ENCODE measurements at regions not wholly inside any gene's neighbourhood (a gene's known extent, or its start where the extent isn't known, plus 50 kb on each side); places are given as distances from the start of the nearest gene placed in this dataset.

DNA sequence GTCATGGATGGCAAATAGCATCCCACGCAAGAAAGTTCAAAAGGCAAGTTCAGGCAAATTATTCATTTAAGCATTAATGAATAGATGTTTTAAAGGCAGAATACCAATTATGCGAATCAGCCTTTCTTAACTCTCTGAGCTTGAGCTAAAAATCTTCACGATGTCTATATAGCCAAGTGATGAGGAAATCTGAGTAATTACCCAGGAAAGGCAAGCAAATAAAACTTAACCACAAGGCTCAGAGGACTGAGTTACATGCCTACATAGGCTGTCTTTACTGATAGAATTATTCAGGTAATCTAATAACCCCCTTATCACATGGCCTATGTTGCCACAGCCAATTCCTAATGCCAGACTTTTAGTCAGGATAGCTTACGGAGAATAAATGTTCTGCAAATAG lies 120.8 kb upstream of the MTAP start:
- Histone ChIP-seq H3K4me1 (peaks cover 6% of the 10 kb centered on the region), H3K27me3 (no peaks in the 10 kb centered on the region)

DNA sequence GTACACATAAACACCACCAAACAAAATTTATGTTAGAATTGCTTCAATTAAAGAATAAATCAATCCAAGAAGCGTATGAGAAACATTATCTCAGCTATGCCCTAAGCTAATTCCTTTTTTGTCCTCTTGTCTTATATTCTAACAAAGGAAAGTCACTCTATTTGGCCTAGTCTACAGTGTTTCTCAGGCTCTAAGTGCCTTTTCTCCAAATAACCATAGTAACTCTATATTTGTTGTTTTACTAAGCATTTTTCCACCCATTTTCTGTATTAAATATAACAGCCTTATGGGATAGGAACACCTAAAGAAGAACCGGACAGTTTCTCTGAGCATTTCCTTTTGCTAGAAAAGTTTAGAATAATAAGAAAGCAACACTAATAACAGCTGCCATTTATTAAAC lies 120.1 kb upstream of the MTAP start:
- H3K9ac ChIP-seq, result no peak overlapping the region
- H3K4me1 Mint-ChIP-seq, result no peaks in the 10 kb centered on the region
- no peak overlapping the region for H3K27ac Mint-ChIP-seq

More for the DNA sequence above, 120.8 kb upstream of the MTAP start:
- Mint-ChIP-seq H3K27ac (no peak overlapping the region), H3K27me3 (ENCODE audit: insufficient read depth, low read depth) (no peaks in the 10 kb centered on the region), H3K4me1 (no peaks in the 10 kb centered on the region), H3K4me3 (no peak overlapping the region), H3K36me3 (no peaks in the 10 kb centered on the region), H3K9me3 (no peaks in the 10 kb centered on the region)
- H2AFZ ChIP-seq (replicated peaks), result no peak overlapping the region
- no peaks in the 10 kb centered on the region for H3K36me3 ChIP-seq
- no peaks in the 10 kb centered on the region for H3K9me3 ChIP-seq (ENCODE audit: low read depth)
- no peak overlapping the region for H3K4me3 ChIP-seq
- H3K27ac ChIP-seq, result no peak overlapping the region
- H4K20me1 ChIP-seq (ENCODE audit: low read depth), result no peaks in the 10 kb centered on the region
- TF ChIP-seq, protein P1, sequence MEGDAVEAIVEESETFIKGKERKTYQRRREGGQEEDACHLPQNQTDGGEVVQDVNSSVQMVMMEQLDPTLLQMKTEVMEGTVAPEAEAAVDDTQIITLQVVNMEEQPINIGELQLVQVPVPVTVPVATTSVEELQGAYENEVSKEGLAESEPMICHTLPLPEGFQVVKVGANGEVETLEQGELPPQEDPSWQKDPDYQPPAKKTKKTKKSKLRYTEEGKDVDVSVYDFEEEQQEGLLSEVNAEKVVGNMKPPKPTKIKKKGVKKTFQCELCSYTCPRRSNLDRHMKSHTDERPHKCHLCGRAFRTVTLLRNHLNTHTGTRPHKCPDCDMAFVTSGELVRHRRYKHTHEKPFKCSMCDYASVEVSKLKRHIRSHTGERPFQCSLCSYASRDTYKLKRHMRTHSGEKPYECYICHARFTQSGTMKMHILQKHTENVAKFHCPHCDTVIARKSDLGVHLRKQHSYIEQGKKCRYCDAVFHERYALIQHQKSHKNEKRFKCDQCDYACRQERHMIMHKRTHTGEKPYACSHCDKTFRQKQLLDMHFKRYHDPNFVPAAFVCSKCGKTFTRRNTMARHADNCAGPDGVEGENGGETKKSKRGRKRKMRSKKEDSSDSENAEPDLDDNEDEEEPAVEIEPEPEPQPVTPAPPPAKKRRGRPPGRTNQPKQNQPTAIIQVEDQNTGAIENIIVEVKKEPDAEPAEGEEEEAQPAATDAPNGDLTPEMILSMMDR (IDR thresholded peaks at IDR 0.05), result no peak
- TF ChIP-seq EZH2 (IDR thresholded peaks at IDR 0.05) (no peak), EZH2phosphoT487 (IDR thresholded peaks at IDR 0.05) (no peak)
- no peak overlapping the region for H3K9ac ChIP-seq
- DNase-seq (ENCODE audit: low spot score), result no peak
- H3K4me2 ChIP-seq, result no peak overlapping the region
- no peaks in the 10 kb centered on the region for H3K79me2 ChIP-seq (ENCODE audit: low read depth)
- no peaks in the 10 kb centered on the region for H3F3A ChIP-seq (ENCODE audit: low read depth)

DNA sequence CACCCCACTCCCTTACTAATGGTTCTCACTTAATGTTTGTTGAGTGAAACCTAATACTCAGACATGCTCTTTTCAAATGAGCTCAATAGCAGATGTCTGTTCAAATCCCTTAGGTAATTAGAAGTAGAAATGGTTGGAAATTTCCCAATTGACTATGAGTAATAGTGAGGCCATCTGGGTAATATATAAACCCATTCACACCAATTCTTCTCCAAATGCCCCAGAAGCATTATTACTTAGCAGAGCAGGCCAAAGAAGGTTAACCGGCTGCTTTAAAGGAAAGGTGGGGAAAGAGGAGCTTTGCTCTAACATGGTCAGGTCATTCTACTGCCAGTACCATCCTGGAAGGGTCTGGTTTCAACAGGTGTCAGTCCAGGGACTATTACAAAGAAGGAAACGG lies 119.5 kb upstream of the MTAP start:
- H3K4me2 ChIP-seq, result no peak overlapping the region
- no peak overlapping the region for H3K27ac ChIP-seq
- DNase-seq (ENCODE audit: low spot score), result no peak
- no peaks in the 10 kb centered on the region for H3K27me3 ChIP-seq
- TF ChIP-seq, protein P1 (IDR thresholded peaks at IDR 0.05), result no peak
- TF ChIP-seq EZH2phosphoT487 (IDR thresholded peaks at IDR 0.05), result no peak
- TF ChIP-seq EZH2 (IDR thresholded peaks at IDR 0.05), result no peak
- no peaks in the 10 kb centered on the region for H3K36me3 ChIP-seq
- no peaks in the 10 kb centered on the region for H3F3A ChIP-seq (ENCODE audit: low read depth)
- no peaks in the 10 kb centered on the region for H3K9me3 ChIP-seq (ENCODE audit: low read depth)
- no peak overlapping the region for H3K4me3 ChIP-seq
- no peaks in the 10 kb centered on the region for H3K27me3 Mint-ChIP-seq (ENCODE audit: insufficient read depth, low read depth)
- H2AFZ ChIP-seq (replicated peaks), result no peak overlapping the region
- H3K9ac ChIP-seq, result no peak overlapping the region
- no peaks in the 10 kb centered on the region for H3K36me3 Mint-ChIP-seq
- peaks cover 6% of the 10 kb centered on the region for H3K4me1 ChIP-seq
- H3K79me2 ChIP-seq (ENCODE audit: low read depth), result no peaks in the 10 kb centered on the region
- H3K27ac Mint-ChIP-seq, result no peak overlapping the region
- H3K9me3 Mint-ChIP-seq, result no peaks in the 10 kb centered on the region
- H3K4me3 Mint-ChIP-seq, result no peak overlapping the region
- H4K20me1 ChIP-seq (ENCODE audit: low read depth), result no peaks in the 10 kb centered on the region
- no peaks in the 10 kb centered on the region for H3K4me1 Mint-ChIP-seq

More for the DNA sequence above, 120.1 kb upstream of the MTAP start:
- no peaks in the 10 kb centered on the region for H3K36me3 ChIP-seq
- H3K4me3 ChIP-seq, result no peak overlapping the region
- H2AFZ ChIP-seq (replicated peaks), result no peak overlapping the region
- TF ChIP-seq, protein P1 (IDR thresholded peaks at IDR 0.05), result no peak
- TF ChIP-seq EZH2phosphoT487 (IDR thresholded peaks at IDR 0.05), result no peak
- no peak for TF ChIP-seq EZH2 (IDR thresholded peaks at IDR 0.05)
- peaks cover 6% of the 10 kb centered on the region for H3K4me1 ChIP-seq
- H3K4me3 Mint-ChIP-seq, result no peak overlapping the region
- no peaks in the 10 kb centered on the region for H3F3A ChIP-seq (ENCODE audit: low read depth)
- no peaks in the 10 kb centered on the region for H3K9me3 Mint-ChIP-seq
- H3K27me3 ChIP-seq, result no peaks in the 10 kb centered on the region
- no peaks in the 10 kb centered on the region for H3K36me3 Mint-ChIP-seq
- no peaks in the 10 kb centered on the region for H3K27me3 Mint-ChIP-seq (ENCODE audit: insufficient read depth, low read depth)
- H3K79me2 ChIP-seq (ENCODE audit: low read depth), result no peaks in the 10 kb centered on the region
- H3K4me2 ChIP-seq, result no peak overlapping the region
- no peak overlapping the region for H3K27ac ChIP-seq
- no peaks in the 10 kb centered on the region for H3K9me3 ChIP-seq (ENCODE audit: low read depth)
- no peak for DNase-seq (ENCODE audit: low spot score)
- no peaks in the 10 kb centered on the region for H4K20me1 ChIP-seq (ENCODE audit: low read depth)
